WTC11 (cell line): ENCODE measurements at regions not wholly inside any gene's neighbourhood (a gene's known extent, or its start where the extent isn't known, plus 50 kb on each side); places are given as distances from the start of the nearest gene placed in this dataset.

ENCODE experiments used
- ATAC-seq: fragments of 200-7000 bp; cut with Tn5 transposase; 2 replicates; pipeline ENCODE4 v1.10.0; 2021; ENCODE audit warnings: mild to moderate bottlenecking, moderate library complexity
- CTCF ChIA-PET: fragments of 300-600 bp; sonication (Branson Sonifier 250); formaldehyde crosslinking; loops from one replicate; lab custom pipeline; 2021; ENCODE audit warnings: antibody characterized with exemption; lab: Charles Lee
- POLR2A ChIA-PET: fragments of 350-600 bp; sonication (Branson Sonifier 250); formaldehyde crosslinking; loops from one replicate; lab custom pipeline; 2021; ENCODE audit warnings: antibody characterized with exemption; lab: Charles Lee
- DNase-seq: peaks from one replicate; pipeline ENCODE4 v3.0.0; 2021; ENCODE audit warnings: low spot score
- H3K27ac Mint-ChIP-seq: 2 replicates; pipeline ENCODE4 v1.8.0; 2021; ENCODE audit warnings: mixed read lengths
- H3K27me3 Mint-ChIP-seq: 2 replicates; pipeline ENCODE4 v1.8.0; 2021; ENCODE audit warnings: low read depth, mild to moderate bottlenecking, moderate library complexity, mixed read lengths
- H3K36me3 Mint-ChIP-seq: 2 replicates; pipeline ENCODE4 v1.8.0; 2021; ENCODE audit warnings: mixed read lengths
- H3K4me1 Mint-ChIP-seq: 2 replicates; pipeline ENCODE4 v1.8.0; 2022; ENCODE audit warnings: mixed read lengths
- H3K4me3 Mint-ChIP-seq: 2 replicates; pipeline ENCODE4 v1.8.0; 2021; ENCODE audit warnings: mild to moderate bottlenecking, moderate library complexity, mixed read lengths
- H3K9me3 Mint-ChIP-seq: 2 replicates; pipeline ENCODE4 v1.8.0; 2021; ENCODE audit warnings: mixed read lengths
- ATF2 ChIP-seq: sonication (generic); formaldehyde crosslinking; IDR thresholded peaks from 2 replicates; pipeline ENCODE4 v1.8.1; 2022; ENCODE audit warnings: low read depth, missing genetic modification reagents, borderline replicate concordance
- CDX4 ChIP-seq: fragments of 250-450 bp; sonication (Bioruptor Pico); IDR thresholded peaks from 2 replicates; pipeline ENCODE4 v1.9.0; 2021; ENCODE audit warnings: moderate library complexity, mild to moderate bottlenecking, inconsistent platforms, borderline replicate concordance
- CTCF ChIP-seq: fragments of 200-600 bp; IDR thresholded peaks from 2 replicates; pipeline ENCODE4 v1.8.0; 2022; ENCODE audit warnings: antibody characterized with exemption
- E2F1 ChIP-seq: sonication (generic); formaldehyde crosslinking; IDR thresholded peaks from 2 replicates; pipeline ENCODE4 v1.8.0; 2022; ENCODE audit warnings: mild to moderate bottlenecking, missing genetic modification reagents
- JUN ChIP-seq: sonication (generic); formaldehyde crosslinking; IDR thresholded peaks from 2 replicates; pipeline ENCODE4 v1.8.0; 2023; ENCODE audit warnings: mild to moderate bottlenecking, missing genetic modification reagents
- KAT7 ChIP-seq: sonication (generic); formaldehyde crosslinking; IDR thresholded peaks from 2 replicates; pipeline ENCODE4 v1.8.1; 2023; ENCODE audit warnings: missing genetic modification reagents, mild to moderate bottlenecking, borderline replicate concordance
- NFATC4 ChIP-seq: fragments of 250-450 bp; sonication (Bioruptor Pico); IDR thresholded peaks from 2 replicates; pipeline ENCODE4 v1.9.0; 2021; ENCODE audit warnings: mild to moderate bottlenecking
- NR3C1 ChIP-seq: sonication (generic); formaldehyde crosslinking; conservative IDR thresholded peaks from 2 replicates; pipeline ENCODE4 v1.8.1; 2023; ENCODE audit warnings: low read depth, mild to moderate bottlenecking, missing genetic modification reagents
- PRDM15 ChIP-seq: sonication (generic); formaldehyde crosslinking; IDR thresholded peaks from 2 replicates; pipeline ENCODE4 v1.8.0; 2022; ENCODE audit warnings: missing genetic modification reagents
- ZNF138 ChIP-seq: sonication (generic); formaldehyde crosslinking; conservative IDR thresholded peaks from 2 replicates; pipeline ENCODE4 v1.8.1; 2022; ENCODE audit warnings: mild to moderate bottlenecking, moderate library complexity, missing genetic modification reagents
- ZNF532 ChIP-seq: fragments of 250-450 bp; sonication (Bioruptor Pico); IDR thresholded peaks from 2 replicates; pipeline ENCODE4 v1.9.0; 2021; ENCODE audit warnings: mild to moderate bottlenecking, borderline replicate concordance
- TF ChIP-seq, protein P1 (sequence below): sonication (generic); formaldehyde crosslinking; IDR thresholded peaks from 2 replicates; pipeline ENCODE4 v1.8.1; 2023; ENCODE audit warnings: mild to moderate bottlenecking, moderate library complexity, missing genetic modification reagents
- TF ChIP-seq, protein P2 (sequence below): fragments of 250-450 bp; sonication (Bioruptor Pico); conservative IDR thresholded peaks from 2 replicates; pipeline ENCODE4 v1.9.0; 2021; ENCODE audit warnings: mild to moderate bottlenecking

DNA sequence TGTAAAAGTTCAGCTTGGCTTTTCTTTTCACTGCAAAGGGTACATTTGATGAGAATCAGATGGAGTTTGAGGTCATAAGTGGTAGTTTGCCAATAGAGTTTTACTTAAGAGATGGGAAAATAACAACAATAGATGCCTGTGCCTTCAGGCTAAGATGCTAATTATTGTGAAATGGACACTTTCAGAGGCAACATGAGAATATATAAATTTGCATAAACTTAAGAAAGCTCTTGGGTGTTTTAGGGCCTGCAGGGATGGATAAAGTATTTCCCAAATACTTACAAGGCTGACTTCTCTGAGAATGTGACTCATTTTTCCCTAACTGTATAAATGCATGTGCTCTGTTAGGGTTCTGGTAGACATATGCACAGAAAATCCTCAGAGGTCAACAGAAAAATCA, 200.3 kb upstream of the SVIL start (continued):
- TF ChIP-seq E2F1 (CRISPR knock-in tag): no peak
- no peak for TF ChIP-seq CDX4

- POLR2A ChIA-PET: no interaction called here
- TF ChIP-seq NR3C1 (CRISPR knock-in tag) (no peak), NFATC4 (CRISPR knock-in tag) (no peak), ZNF138 (no peak), KAT7 (CRISPR knock-in tag) (no peak), CTCF (no peak), ATF2 (no peak), PRDM15 (CRISPR knock-in tag) (no peak), JUN (no peak), ZNF532 (CRISPR knock-in tag) (no peak)
- TF ChIP-seq, protein P1, sequence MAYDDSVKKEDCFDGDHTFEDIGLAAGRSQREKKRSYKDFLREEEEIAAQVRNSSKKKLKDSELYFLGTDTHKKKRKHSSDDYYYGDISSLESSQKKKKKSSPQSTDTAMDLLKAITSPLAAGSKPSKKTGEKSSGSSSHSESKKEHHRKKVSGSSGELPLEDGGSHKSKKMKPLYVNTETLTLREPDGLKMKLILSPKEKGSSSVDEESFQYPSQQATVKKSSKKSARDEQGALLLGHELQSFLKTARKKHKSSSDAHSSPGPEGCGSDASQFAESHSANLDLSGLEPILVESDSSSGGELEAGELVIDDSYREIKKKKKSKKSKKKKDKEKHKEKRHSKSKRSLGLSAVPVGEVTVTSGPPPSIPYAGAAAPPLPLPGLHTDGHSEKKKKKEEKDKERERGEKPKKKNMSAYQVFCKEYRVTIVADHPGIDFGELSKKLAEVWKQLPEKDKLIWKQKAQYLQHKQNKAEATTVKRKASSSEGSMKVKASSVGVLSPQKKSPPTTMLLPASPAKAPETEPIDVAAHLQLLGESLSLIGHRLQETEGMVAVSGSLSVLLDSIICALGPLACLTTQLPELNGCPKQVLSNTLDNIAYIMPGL: no peak
- TF ChIP-seq, protein P2, sequence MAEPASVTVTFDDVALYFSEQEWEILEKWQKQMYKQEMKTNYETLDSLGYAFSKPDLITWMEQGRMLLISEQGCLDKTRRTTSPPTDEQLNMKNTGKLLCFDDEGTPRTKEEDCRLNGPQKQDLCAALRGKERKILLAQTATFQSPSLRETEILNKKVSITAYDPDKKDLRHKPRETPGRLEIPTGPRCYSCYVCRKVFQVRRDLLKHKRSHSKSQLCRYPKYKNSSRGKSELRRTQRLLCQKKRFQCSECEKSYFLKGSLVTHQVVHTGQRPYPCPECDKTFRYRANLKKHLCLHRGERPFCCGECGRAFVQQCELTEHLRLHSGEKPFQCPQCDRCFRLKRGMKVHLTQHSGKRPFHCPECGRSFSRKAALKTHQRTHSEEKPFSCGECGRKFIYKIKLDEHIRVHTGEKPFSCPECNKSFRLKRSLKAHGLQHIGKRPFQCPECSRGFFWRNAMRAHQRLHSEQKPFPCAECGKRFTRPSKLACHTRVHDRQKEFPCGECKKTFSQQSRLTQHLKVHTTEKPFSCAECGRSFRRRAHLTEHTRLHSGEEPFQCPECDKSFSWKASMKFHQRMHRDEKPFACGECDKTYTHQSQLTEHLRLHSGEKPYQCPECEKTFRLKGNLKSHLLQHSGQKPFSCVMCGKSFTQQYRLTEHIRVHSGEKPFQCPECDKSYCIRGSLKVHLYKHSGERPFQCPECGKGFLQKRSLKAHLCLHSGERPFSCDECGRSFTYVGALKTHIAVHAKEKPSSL (CRISPR knock-in tag): no peak
- Mint-ChIP-seq H3K4me3 (no peak overlapping the region), H3K27ac (no peak overlapping the region), H3K9me3 (peaks cover 10% of the 10 kb centered on the region), H3K36me3 (no peaks in the 10 kb centered on the region), H3K27me3 (peaks cover 3% of the 10 kb centered on the region), H3K4me1 (peaks cover 6% of the 10 kb centered on the region; the same call in 1 of the 2 replicates)
- ATAC-seq (no peak), DNase-seq (no peak)
- CTCF ChIA-PET: no interaction called here
Measured at GRCh38 chr10:29830531-29831512, 196.1 kb upstream of the SVIL start.
